ENCODE measurements at regions not wholly inside any gene's neighbourhood (a gene's known extent, or its start where the extent isn't known, plus 50 kb on each side); places are given as distances from the start of the nearest gene placed in this dataset.

DNA sequence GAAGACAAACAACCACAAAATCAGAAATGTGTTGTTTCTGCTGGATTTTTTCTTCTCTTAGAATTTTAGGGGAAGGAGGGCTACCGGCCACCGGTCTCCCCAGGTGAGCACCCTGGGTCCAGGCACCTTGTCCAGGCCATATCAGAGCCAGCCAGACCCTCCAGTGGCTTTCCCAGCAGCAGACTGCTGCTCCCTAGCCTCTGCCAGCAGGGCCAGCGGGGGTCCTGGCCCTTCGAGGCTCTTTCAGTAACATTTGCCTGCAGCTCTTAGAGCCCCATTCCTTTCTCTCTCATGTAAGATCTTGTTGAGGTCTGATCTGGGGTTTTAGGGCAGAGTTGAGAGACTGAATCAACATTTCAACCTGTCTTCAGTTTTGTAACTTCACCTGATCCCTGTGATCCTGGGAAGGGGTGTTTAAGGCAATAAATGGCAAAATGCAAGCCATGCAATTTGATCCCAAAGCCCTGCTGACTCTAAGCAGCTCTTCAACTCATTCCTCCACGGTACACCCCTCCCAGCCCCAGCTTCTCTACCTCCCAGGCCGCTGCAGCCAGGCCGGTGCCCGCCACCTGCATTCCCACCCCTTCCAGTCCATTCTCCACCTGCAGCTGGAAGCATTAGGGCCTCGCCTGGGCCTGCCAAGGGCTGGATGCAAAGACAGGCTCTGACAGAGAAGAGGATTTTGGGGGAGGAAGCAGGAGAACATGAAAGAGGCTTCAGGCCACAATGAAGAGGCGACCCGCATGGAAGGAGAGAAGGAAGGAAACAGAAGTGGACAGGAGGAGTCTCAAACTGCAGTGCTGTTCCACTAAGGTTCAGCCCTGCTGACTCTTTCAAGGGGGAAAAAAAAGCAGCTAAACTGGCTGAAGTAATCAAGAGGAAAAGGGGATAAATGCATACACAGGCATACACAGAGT lies 113.0 kb upstream of the FGF3 start:
- TF ChIP-seq, protein P1, sequence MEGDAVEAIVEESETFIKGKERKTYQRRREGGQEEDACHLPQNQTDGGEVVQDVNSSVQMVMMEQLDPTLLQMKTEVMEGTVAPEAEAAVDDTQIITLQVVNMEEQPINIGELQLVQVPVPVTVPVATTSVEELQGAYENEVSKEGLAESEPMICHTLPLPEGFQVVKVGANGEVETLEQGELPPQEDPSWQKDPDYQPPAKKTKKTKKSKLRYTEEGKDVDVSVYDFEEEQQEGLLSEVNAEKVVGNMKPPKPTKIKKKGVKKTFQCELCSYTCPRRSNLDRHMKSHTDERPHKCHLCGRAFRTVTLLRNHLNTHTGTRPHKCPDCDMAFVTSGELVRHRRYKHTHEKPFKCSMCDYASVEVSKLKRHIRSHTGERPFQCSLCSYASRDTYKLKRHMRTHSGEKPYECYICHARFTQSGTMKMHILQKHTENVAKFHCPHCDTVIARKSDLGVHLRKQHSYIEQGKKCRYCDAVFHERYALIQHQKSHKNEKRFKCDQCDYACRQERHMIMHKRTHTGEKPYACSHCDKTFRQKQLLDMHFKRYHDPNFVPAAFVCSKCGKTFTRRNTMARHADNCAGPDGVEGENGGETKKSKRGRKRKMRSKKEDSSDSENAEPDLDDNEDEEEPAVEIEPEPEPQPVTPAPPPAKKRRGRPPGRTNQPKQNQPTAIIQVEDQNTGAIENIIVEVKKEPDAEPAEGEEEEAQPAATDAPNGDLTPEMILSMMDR (IDR thresholded peaks at IDR 0.05; ENCODE audit: low read length), result no peak
- TF ChIP-seq EZH2 (IDR thresholded peaks at IDR 0.05; ENCODE audit: borderline replicate concordance, low read length), result no peak

All from OCI-LY1 (cell line).